Mammary epithelial cell (primary cell): ENCODE measurements at regions not wholly inside any gene's neighbourhood (a gene's known extent, or its start where the extent isn't known, plus 50 kb on each side); places are given as distances from the start of the nearest gene placed in this dataset.

Experiments used
- CTCF ChIP-seq, 2 donors: IDR thresholded peaks in 1 of 2; conservative IDR thresholded peaks in 1 of 2; 2 replicates each; pipeline ENCODE4 v1.5.1; 2011 to 2012; ENCODE audit warnings: inconsistent platforms in 2 of 2, low read length in 2 of 2, mild to moderate bottlenecking in 2 of 2, control low read depth in 1 of 2, low read depth in 1 of 2; ENCODE audit not compliant: insufficient read depth in 1 of 2; ENCODE audit errors: extremely low read depth in 1 of 2
- EZH2 ChIP-seq: IDR thresholded peaks from 2 replicates; pipeline ENCODE4 v1.6.1; 2012; ENCODE audit warnings: low read length, inconsistent platforms, borderline replicate concordance

GRCh38 chr4:97152149-97152548 is 991.1 kb downstream of the STPG2 start:
- no peak for TF ChIP-seq CTCF (conservative IDR thresholded peaks at IDR 0.05 in 1 of 2, IDR thresholded peaks at IDR 0.05 in 1 of 2; ENCODE audit: extremely low read depth in 1 of 2, insufficient read depth in 1 of 2, low read depth in 1 of 2, low read length in 2 of 2)
- TF ChIP-seq EZH2 = no peak
